Lower lobe of right lung (tissue), 2 donors: ENCODE measurements at regions not wholly inside any gene's neighbourhood (a gene's known extent, or its start where the extent isn't known, plus 50 kb on each side); places are given as distances from the start of the nearest gene placed in this dataset.

Source experiments
- ATAC-seq, 2 donors: fragments of 200-7000 bp; cut with Tn5 transposase; one replicate each; pipeline ENCODE4 v1.9.1; 2020 to 2022; ENCODE audit warnings: mild to moderate bottlenecking in 2 of 2, moderate library complexity in 2 of 2
- DNase-seq: peaks from one replicate; pipeline ENCODE4 v3.0.0-alpha.2; 2020
- H3K27ac ChIP-seq: fragments of 200-600 bp; one replicate; pipeline ENCODE4 v1.8.0; 2022
- H3K27me3 ChIP-seq: fragments of 200-600 bp; one replicate; pipeline ENCODE4 v1.8.0; 2022; ENCODE audit warnings: low read depth
- H3K36me3 ChIP-seq: fragments of 200-600 bp; one replicate; pipeline ENCODE4 v1.8.0; 2022; ENCODE audit warnings: mild to moderate bottlenecking
- H3K4me1 ChIP-seq: fragments of 200-600 bp; one replicate; pipeline ENCODE4 v1.8.0; 2022
- H3K4me3 ChIP-seq: fragments of 200-600 bp; one replicate; pipeline ENCODE4 v1.8.0; 2022; ENCODE audit warnings: mild to moderate bottlenecking
- H3K9me3 ChIP-seq: fragments of 200-600 bp; one replicate; pipeline ENCODE4 v1.8.0; 2022
- intact Hi-C: fragments of 100-400 bp; cut with DNase I; formaldehyde crosslinking; loops from one replicate; pipeline ENCODE4 v1.11.0; 2022
- TF ChIP-seq, protein P1 (sequence below): fragments of 200-600 bp; IDR thresholded peaks from one replicate; pipeline ENCODE4 v1.8.0; 2022; ENCODE audit warnings: antibody characterized with exemption, mild to moderate bottlenecking
- donor health status: DM: no; HTN: yes; CAD: no; lungs with severe emphysema.

DNA sequence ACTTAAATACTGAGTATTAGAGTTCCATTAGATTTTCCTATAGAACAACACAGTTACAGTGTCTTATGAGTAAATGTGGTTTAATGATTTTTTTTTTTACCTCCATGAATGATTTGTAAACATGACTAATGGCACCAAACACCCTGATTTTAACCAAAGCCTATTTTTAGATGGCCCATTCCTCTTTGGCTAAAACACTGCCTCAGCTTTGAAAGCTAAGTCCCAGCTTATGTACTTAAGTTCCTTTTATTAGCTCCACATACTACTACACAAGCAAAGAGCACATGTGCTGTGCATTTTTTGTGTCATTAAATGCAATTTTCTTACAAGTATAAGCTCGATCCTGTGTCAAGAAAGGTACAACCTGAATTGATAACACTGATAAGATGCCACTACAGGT, 575.6 kb upstream of the PITX2 start:
- Histone ChIP-seq H3K9me3 (no peaks in the 10 kb centered on the region), H3K4me3 (no peak overlapping the region), H3K4me1 (no peaks in the 10 kb centered on the region), H3K27ac (no peak overlapping the region), H3K36me3 (no peaks in the 10 kb centered on the region), H3K27me3 (no peaks in the 10 kb centered on the region)
- no peak for DNase-seq
- TF ChIP-seq, protein P1, sequence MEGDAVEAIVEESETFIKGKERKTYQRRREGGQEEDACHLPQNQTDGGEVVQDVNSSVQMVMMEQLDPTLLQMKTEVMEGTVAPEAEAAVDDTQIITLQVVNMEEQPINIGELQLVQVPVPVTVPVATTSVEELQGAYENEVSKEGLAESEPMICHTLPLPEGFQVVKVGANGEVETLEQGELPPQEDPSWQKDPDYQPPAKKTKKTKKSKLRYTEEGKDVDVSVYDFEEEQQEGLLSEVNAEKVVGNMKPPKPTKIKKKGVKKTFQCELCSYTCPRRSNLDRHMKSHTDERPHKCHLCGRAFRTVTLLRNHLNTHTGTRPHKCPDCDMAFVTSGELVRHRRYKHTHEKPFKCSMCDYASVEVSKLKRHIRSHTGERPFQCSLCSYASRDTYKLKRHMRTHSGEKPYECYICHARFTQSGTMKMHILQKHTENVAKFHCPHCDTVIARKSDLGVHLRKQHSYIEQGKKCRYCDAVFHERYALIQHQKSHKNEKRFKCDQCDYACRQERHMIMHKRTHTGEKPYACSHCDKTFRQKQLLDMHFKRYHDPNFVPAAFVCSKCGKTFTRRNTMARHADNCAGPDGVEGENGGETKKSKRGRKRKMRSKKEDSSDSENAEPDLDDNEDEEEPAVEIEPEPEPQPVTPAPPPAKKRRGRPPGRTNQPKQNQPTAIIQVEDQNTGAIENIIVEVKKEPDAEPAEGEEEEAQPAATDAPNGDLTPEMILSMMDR = no peak
- intact Hi-C loops = no loop called here
- ATAC-seq = no peak

DNA sequence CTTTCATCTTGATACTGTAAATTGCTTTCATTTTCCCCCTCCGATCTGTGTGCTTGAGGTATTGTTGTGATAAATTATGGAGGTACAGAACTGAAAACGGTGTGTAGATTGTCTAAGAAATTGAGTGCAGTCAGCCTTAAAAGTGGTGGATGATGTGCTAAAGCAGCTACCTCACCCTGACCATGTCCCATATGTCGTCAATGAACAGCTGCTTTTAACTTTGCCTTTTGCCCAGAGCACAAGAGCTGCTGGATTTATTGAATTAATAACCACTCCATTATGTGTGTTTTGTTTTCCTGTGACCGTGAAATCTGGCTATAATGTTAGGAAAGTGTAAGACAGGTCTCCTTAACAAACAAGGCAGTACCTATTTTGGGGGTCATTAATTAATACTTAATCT, 581.9 kb upstream of the PITX2 start:
- ATAC-seq = no peak
- no peak for DNase-seq

DNA sequence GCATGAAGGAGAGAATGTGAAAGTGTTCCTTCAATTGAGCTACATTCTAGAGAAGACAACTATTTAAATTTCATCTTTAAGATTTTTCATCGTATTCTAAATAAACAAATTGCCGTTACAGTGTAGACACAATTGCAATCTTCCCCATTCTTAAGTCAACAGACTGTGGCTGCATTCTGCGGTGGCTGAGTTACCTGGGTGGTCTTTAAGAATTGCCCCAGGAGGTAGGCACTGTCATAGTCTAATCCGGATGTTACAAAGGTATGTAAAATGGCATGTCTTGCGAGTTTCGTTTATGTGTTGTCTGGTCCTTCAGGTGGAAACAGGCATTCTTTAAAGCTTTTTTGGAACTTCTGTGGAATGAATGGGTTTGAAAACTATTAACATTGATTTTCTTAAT, 586.1 kb upstream of the PITX2 start:
- intact Hi-C loops = no loop called here
- H3K27me3 ChIP-seq = no peaks in the 10 kb centered on the region
- H3K4me3 ChIP-seq = no peak overlapping the region
- H3K4me1 ChIP-seq = no peaks in the 10 kb centered on the region
- no peak for ATAC-seq
- no peaks in the 10 kb centered on the region for H3K36me3 ChIP-seq
- H3K9me3 ChIP-seq = no peaks in the 10 kb centered on the region
- no peak overlapping the region for H3K27ac ChIP-seq
- no peak for DNase-seq
- TF ChIP-seq, protein P1 = no peak

More for the DNA sequence above, 581.9 kb upstream of the PITX2 start:
- Histone ChIP-seq H3K36me3 (no peaks in the 10 kb centered on the region), H3K4me1 (no peaks in the 10 kb centered on the region), H3K27ac (no peak overlapping the region), H3K9me3 (no peaks in the 10 kb centered on the region), H3K4me3 (no peak overlapping the region), H3K27me3 (no peaks in the 10 kb centered on the region)
- TF ChIP-seq, protein P1 = no peak
- intact Hi-C loops = no loop called here

DNA sequence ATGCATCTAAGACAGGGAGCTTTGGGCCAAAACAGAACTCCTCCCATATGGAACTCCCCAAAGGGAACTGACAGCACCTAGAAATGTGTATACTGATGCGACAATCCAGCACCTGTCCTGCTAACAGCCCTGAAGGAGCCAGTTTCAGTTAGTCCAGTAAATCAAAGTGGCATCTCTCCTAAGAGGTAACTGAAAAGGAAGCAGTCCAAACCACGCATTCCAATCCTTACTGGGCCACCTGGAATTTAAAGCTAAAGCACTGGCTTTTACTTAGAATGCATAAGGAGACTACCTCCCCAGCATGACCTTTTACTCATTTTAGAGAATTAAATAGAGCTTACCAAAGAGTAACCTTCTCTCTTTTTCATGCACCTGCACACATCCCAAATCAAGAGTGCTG, 586.8 kb upstream of the PITX2 start:
- H3K27ac ChIP-seq = no peak overlapping the region
- intact Hi-C loops = no loop called here
- ATAC-seq = no peak
- H3K27me3 ChIP-seq = no peaks in the 10 kb centered on the region
- TF ChIP-seq, protein P1 = no peak
- no peak for DNase-seq
- H3K36me3 ChIP-seq = no peaks in the 10 kb centered on the region
- no peaks in the 10 kb centered on the region for H3K4me1 ChIP-seq
- H3K9me3 ChIP-seq = no peaks in the 10 kb centered on the region
- no peak overlapping the region for H3K4me3 ChIP-seq

DNA sequence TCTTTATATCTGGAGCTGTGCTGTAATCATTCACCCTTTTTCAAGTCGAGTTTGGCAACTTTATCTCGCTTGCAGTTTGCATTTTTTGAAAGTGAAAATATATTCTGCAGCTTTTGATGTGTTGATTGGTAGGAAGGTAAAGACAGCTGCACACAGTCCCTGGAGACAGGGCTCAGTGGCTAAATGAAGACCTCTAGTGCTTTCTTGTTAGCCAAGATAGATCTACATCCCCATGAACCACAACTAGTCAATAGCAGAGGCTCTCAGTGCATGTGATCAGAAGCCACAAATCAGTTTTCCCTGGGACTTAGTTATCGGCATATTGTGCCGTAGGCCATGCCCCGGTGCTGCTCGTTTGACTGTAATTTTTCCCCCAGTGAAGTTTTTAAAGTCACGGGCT, 587.7 kb upstream of the PITX2 start:
- H3K9me3 ChIP-seq = no peaks in the 10 kb centered on the region
- H3K27ac ChIP-seq = no peak overlapping the region
- DNase-seq (no peak), ATAC-seq (no peak)
- no peak overlapping the region for H3K4me3 ChIP-seq
- TF ChIP-seq, protein P1 = no peak
- intact Hi-C loops = no loop called here
- H3K27me3 ChIP-seq = no peaks in the 10 kb centered on the region
- H3K36me3 ChIP-seq = no peaks in the 10 kb centered on the region
- H3K4me1 ChIP-seq = no peaks in the 10 kb centered on the region

DNA sequence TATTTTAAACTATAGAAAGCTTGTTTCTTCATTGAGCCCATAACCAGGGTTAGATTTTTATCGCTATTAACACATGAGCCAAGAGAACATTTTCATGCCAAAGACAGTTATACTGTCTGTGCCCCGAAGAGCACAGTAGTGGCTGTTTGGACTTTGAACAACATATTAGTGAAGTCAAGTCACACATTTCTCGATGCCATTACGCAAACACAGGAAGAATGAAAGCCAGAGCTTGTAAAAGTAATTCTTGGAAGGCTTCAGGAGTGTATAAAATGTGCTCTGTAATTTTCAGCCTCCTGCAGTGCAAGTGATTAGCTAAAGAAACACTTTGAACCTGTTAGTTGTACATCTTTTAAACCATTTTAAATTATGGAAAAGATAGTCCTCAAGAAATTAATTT, 590.7 kb upstream of the PITX2 start:
- Histone ChIP-seq H3K4me3 (no peak overlapping the region), H3K36me3 (no peaks in the 10 kb centered on the region), H3K27ac (no peak overlapping the region), H3K27me3 (no peaks in the 10 kb centered on the region), H3K9me3 (no peaks in the 10 kb centered on the region), H3K4me1 (no peaks in the 10 kb centered on the region)
- TF ChIP-seq, protein P1 = no peak
- intact Hi-C loops = no loop called here
- DNase-seq (no peak), ATAC-seq (no peak)
